Coronary artery (tissue), 2 donors: ENCODE measurements at regions not wholly inside any gene's neighbourhood (a gene's known extent, or its start where the extent isn't known, plus 50 kb on each side); places are given as distances from the start of the nearest gene placed in this dataset.
"Not testable (repeated sequence)": the region's sequence is repeated elsewhere in the genome, so short reads cannot be mapped to it uniquely, and the experiment has no call there.

Source experiments
- DNase-seq: peaks from one replicate; pipeline ENCODE4 v3.0.0-alpha.2; 2017; ENCODE audit warnings: low spot score
- H3K27ac ChIP-seq, 2 donors: fragments of 200-600 bp; sonication (generic); one replicate each; pipeline ENCODE4 v1.5.1; 2016 to 2019
- H3K4me3 ChIP-seq: fragments of 200-600 bp; sonication (generic); 2 replicates; pipeline ENCODE4 v1.5.1; 2016; ENCODE audit warnings: mild to moderate bottlenecking, moderate library complexity
- TF ChIP-seq, protein P1 (sequence below): fragments of 200-600 bp; sonication (generic); IDR thresholded peaks from one replicate; pipeline ENCODE4 v1.5.1; 2019; ENCODE audit warnings: antibody characterized with exemption

DNA sequence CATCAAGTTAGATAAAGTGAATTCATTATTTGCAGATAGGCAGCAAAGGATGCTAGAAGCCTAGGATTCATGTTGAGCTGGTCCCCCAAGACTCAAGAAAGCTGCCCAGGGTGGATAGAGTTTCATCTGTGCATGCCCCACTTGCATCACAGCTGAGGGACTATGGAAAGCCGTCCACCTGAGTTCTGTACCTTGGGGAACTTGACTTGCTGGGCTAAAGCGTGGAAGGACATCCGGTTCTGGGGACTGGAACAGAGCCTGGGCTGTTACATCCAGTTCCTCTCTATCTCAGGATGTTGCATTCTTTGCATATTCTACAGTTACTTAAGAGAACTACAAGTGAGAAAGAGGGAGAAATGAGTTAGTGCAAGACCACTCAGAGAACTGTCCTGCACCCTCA, 458.4 kb downstream of the SHISA9 start:
- TF ChIP-seq, protein P1, sequence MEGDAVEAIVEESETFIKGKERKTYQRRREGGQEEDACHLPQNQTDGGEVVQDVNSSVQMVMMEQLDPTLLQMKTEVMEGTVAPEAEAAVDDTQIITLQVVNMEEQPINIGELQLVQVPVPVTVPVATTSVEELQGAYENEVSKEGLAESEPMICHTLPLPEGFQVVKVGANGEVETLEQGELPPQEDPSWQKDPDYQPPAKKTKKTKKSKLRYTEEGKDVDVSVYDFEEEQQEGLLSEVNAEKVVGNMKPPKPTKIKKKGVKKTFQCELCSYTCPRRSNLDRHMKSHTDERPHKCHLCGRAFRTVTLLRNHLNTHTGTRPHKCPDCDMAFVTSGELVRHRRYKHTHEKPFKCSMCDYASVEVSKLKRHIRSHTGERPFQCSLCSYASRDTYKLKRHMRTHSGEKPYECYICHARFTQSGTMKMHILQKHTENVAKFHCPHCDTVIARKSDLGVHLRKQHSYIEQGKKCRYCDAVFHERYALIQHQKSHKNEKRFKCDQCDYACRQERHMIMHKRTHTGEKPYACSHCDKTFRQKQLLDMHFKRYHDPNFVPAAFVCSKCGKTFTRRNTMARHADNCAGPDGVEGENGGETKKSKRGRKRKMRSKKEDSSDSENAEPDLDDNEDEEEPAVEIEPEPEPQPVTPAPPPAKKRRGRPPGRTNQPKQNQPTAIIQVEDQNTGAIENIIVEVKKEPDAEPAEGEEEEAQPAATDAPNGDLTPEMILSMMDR = no peak

GRCh38 chr16:13372421-13372820, 471.0 kb downstream of the SHISA9 start:
- H3K4me3 ChIP-seq = no peak overlapping the region
- TF ChIP-seq, protein P1 = no peak
- DNase-seq = no peak
- no peak overlapping the region for H3K27ac ChIP-seq

More for the DNA sequence above, 458.4 kb downstream of the SHISA9 start:
- DNase-seq = no peak
- Histone ChIP-seq H3K27ac (no peak overlapping the region), H3K4me3 (no peak overlapping the region)

- TF ChIP-seq, protein P1 = no peak
- no peak overlapping the region for H3K4me3 ChIP-seq
- no peak overlapping the region for H3K27ac ChIP-seq
- no peak for DNase-seq
These were observed 474.8 kb downstream of the SHISA9 start for GRCh38 chr16:13376174-13376573.

GRCh38 chr16:13377143-13377542, 475.7 kb downstream of the SHISA9 start:
- TF ChIP-seq, protein P1 = no peak
- H3K27ac ChIP-seq = no peak overlapping the region
- no peak for DNase-seq
- no peak overlapping the region for H3K4me3 ChIP-seq

DNA sequence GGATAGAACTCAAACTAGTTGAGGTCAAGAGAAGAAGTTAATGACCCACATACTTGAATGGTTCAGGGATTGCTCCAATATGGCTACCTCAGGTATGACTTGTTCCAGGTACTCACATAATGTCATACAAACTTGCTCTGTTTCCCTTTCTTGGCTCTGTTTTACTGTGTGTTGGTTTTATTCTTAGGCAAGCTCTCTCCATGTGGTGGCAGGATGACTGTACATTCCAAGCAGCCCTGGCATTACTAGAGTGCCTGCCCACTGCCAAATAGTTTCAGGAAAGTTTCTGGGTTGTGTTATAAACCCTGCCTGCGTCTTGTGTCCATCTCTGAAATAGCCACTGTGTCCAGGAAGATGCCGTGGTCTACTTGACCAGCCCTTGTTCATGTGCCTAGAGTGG, 476.8 kb downstream of the SHISA9 start:
- Histone ChIP-seq H3K27ac (no peak overlapping the region), H3K4me3 (no peak overlapping the region)
- TF ChIP-seq, protein P1 = no peak
- DNase-seq = no peak

GRCh38 chr16:13379266-13379665, 477.9 kb downstream of the SHISA9 start:
- no peak for DNase-seq
- TF ChIP-seq, protein P1 = no peak
- no peak overlapping the region for H3K27ac ChIP-seq
- H3K4me3 ChIP-seq = no peak overlapping the region

- not testable (repeated sequence) for H3K27ac ChIP-seq, H3K4me3 ChIP-seq, DNase-seq
These were observed 484.0 kb downstream of the SHISA9 start for GRCh38 chr16:13385156-13386040.
